Keratinocyte (primary cell): ENCODE measurements at regions not wholly inside any gene's neighbourhood (a gene's known extent, or its start where the extent isn't known, plus 50 kb on each side); places are given as distances from the start of the nearest gene placed in this dataset.

ENCODE experiments used
- DNase-seq: peaks from one replicate; pipeline ENCODE4 v3.0.0-alpha.2; 2011; ENCODE audit warnings: low read depth, missing footprints, low spot score
- FAIRE-seq: peaks from 2 replicates; lab custom pipeline; 2011; peaks lifted over from hg19 to GRCh38; lab: Jason Lieb, UNC
- H2AFZ ChIP-seq: 2 replicates; pipeline ENCODE4 v1.6.0; 2012; ENCODE audit warnings: low read length, control low read depth, inconsistent platforms; ENCODE audit not compliant: control insufficient read depth
- H3K27ac ChIP-seq: 2 replicates; pipeline ENCODE4 v1.5.1; 2011; ENCODE audit warnings: low read length; ENCODE audit not compliant: control insufficient read depth, insufficient read depth
- H3K27me3 ChIP-seq: 3 replicates; pipeline ENCODE4 v1.6.0; 2011; ENCODE audit warnings: low read length; ENCODE audit not compliant: control insufficient read depth, insufficient read depth; ENCODE audit errors: extremely low read depth
- H3K36me3 ChIP-seq, 2 experiments: 2 replicates in 1 of 2; 3 replicates in 1 of 2; pipeline ENCODE4 v1.5.1; 2011; ENCODE audit warnings: low read length in 2 of 2, mild to moderate bottlenecking in 1 of 2; ENCODE audit not compliant: control insufficient read depth in 2 of 2, insufficient read depth in 2 of 2; ENCODE audit errors: extremely low read depth in 1 of 2
- H3K4me1 ChIP-seq: 3 replicates; pipeline ENCODE4 v1.5.1; 2011; ENCODE audit warnings: low read length; ENCODE audit not compliant: control insufficient read depth, insufficient read depth; ENCODE audit errors: extremely low read depth
- H3K4me2 ChIP-seq: 3 replicates; pipeline ENCODE4 v1.6.0; 2011; ENCODE audit warnings: low read depth, low read length; ENCODE audit not compliant: control insufficient read depth, insufficient read depth; ENCODE audit errors: extremely low read depth
- H3K4me3 ChIP-seq, 3 experiments: fragments of 200-600 bp in 1 of 3; sonication (generic) in 1 of 3; 2 replicates in 2 of 3; 3 replicates in 1 of 3; pipeline ENCODE4 v1.5.1; 2011 to 2016; ENCODE audit warnings: low read length in 3 of 3, mild to moderate bottlenecking in 3 of 3, control low read depth in 2 of 3, inconsistent platforms in 1 of 3, low read depth in 1 of 3, mixed read lengths in 1 of 3, mixed run types in 1 of 3, moderate library complexity in 1 of 3; ENCODE audit not compliant: control insufficient read depth in 2 of 3, insufficient read depth in 2 of 3; ENCODE audit errors: extremely low read depth in 1 of 3
- H3K79me2 ChIP-seq: 2 replicates; pipeline ENCODE4 v1.6.0; 2012; ENCODE audit warnings: low read length; ENCODE audit not compliant: control insufficient read depth, insufficient read depth
- H3K9ac ChIP-seq: 3 replicates; pipeline ENCODE4 v1.6.0; 2011; ENCODE audit warnings: low read length; ENCODE audit not compliant: control insufficient read depth, insufficient read depth; ENCODE audit errors: extremely low read depth
- H3K9me1 ChIP-seq: 3 replicates; pipeline ENCODE4 v1.6.0; 2011; ENCODE audit warnings: low read length; ENCODE audit not compliant: control insufficient read depth, insufficient read depth; ENCODE audit errors: extremely low read depth
- H3K9me3 ChIP-seq: 2 replicates; pipeline ENCODE4 v1.5.1; 2012; ENCODE audit warnings: low read depth, low read length; ENCODE audit not compliant: control insufficient read depth
- H4K20me1 ChIP-seq: 3 replicates; pipeline ENCODE4 v1.6.0; 2011; ENCODE audit warnings: low read length; ENCODE audit not compliant: control insufficient read depth, insufficient read depth; ENCODE audit errors: extremely low read depth
- EZH2 ChIP-seq: IDR thresholded peaks from one replicate; pipeline ENCODE4 v1.6.1; 2012; ENCODE audit warnings: inconsistent platforms, mild to moderate bottlenecking, low read length, moderate library complexity
- dilution Hi-C: fragments of 300-500 bp; cut with MboI; formaldehyde crosslinking; loops from one replicate; pipeline ENCODE4 v1.7.0; 2020; ENCODE audit warnings: low sequenced_read_pairs; ENCODE audit not compliant: extremely low pct_ligation_motif_present
- TF ChIP-seq, protein P1 (sequence below), 3 experiments: IDR thresholded peaks in 1 of 3; conservative IDR thresholded peaks in 1 of 3; optimal IDR thresholded peaks in 1 of 3; 2 replicates in 2 of 3; 3 replicates in 1 of 3; pipeline versions ENCODE3 to v1.5.1; 2011; ENCODE audit warnings: low read length in 3 of 3, mild to moderate bottlenecking in 3 of 3, moderate library complexity in 2 of 3, control low read depth in 1 of 3, inconsistent platforms in 1 of 3; ENCODE audit not compliant: insufficient read depth in 2 of 3; ENCODE audit errors: extremely low read depth in 1 of 3

DNA sequence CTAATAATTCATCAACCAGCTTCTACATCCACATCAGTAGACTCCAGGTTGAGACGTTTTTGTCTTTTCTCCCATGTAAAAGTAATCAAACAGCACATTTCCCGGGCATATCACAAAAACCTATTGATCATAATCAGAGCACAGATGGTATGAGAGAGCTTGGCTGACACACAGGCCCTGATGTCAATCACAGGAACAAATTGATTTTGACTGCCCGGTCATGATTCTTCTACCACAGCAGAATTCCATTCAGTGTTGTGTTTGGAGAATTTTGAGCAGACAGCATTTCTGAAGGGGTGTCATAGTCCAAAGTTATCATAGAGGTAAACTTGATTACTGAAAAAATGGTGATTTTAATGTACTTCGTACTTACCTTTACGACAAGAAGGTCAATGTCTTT, 351.1 kb downstream of the ZSWIM6 start:
- DNase-seq (no peak), FAIRE-seq (no peak)
- H3K4me3 ChIP-seq, result no peak overlapping the region
- H3K4me2 ChIP-seq, result no peak overlapping the region
- no peaks in the 10 kb centered on the region for H3K36me3 ChIP-seq
- H3K9ac ChIP-seq, result no peak overlapping the region
- dilution Hi-C loops, result no loop called here
- H2AFZ ChIP-seq, result no peak overlapping the region
- no peaks in the 10 kb centered on the region for H4K20me1 ChIP-seq
- H3K9me3 ChIP-seq, result no peaks in the 10 kb centered on the region
- H3K27ac ChIP-seq, result no peak overlapping the region
- H3K9me1 ChIP-seq, result no peaks in the 10 kb centered on the region
- no peaks in the 10 kb centered on the region for H3K27me3 ChIP-seq
- no peaks in the 10 kb centered on the region for H3K4me1 ChIP-seq
- no peak for TF ChIP-seq EZH2
- TF ChIP-seq, protein P1, sequence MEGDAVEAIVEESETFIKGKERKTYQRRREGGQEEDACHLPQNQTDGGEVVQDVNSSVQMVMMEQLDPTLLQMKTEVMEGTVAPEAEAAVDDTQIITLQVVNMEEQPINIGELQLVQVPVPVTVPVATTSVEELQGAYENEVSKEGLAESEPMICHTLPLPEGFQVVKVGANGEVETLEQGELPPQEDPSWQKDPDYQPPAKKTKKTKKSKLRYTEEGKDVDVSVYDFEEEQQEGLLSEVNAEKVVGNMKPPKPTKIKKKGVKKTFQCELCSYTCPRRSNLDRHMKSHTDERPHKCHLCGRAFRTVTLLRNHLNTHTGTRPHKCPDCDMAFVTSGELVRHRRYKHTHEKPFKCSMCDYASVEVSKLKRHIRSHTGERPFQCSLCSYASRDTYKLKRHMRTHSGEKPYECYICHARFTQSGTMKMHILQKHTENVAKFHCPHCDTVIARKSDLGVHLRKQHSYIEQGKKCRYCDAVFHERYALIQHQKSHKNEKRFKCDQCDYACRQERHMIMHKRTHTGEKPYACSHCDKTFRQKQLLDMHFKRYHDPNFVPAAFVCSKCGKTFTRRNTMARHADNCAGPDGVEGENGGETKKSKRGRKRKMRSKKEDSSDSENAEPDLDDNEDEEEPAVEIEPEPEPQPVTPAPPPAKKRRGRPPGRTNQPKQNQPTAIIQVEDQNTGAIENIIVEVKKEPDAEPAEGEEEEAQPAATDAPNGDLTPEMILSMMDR (optimal IDR thresholded peaks at IDR 0.05 in 1 of 3, IDR thresholded peaks at IDR 0.05 in 1 of 3, conservative IDR thresholded peaks at IDR 0.05 in 1 of 3; ENCODE audit: extremely low read depth in 1 of 3, insufficient read depth in 2 of 3, low read length in 3 of 3), result no peak
- no peaks in the 10 kb centered on the region for H3K79me2 ChIP-seq

DNA sequence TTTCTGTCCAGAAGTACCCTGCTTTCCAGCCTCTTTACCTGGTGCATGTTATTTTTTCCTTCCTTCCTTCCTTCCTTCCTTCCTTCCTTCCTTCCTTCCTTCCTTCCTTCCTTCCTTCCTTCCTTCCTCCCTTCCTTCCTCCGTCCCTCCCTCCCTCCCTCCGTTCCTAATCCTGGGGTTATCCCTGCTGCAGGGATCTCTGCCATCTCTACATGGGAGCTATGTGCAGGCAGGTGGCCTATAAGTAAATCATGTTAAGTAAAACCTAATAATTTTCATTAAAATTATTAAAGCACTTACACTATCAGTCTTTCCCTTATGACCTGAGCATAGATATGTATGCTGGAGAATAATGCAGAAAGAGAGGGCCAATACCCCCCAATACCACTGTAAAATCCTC, 351.9 kb downstream of the ZSWIM6 start:
- DNase-seq (no peak), FAIRE-seq (no peak)
- dilution Hi-C loops, result no loop called here
- Histone ChIP-seq H3K9me1 (no peaks in the 10 kb centered on the region), H3K79me2 (no peaks in the 10 kb centered on the region), H3K36me3 (no peaks in the 10 kb centered on the region), H4K20me1 (no peaks in the 10 kb centered on the region), H3K9me3 (no peaks in the 10 kb centered on the region), H3K4me1 (no peaks in the 10 kb centered on the region), H2AFZ (no peak overlapping the region), H3K27me3 (peaks cover under 1% of the 10 kb centered on the region), H3K4me3 (no peak overlapping the region), H3K4me2 (no peak overlapping the region), H3K9ac (no peak overlapping the region), H3K27ac (no peak overlapping the region)
- TF ChIP-seq, protein P1 (optimal IDR thresholded peaks at IDR 0.05 in 1 of 3, IDR thresholded peaks at IDR 0.05 in 1 of 3, conservative IDR thresholded peaks at IDR 0.05 in 1 of 3; ENCODE audit: extremely low read depth in 1 of 3, insufficient read depth in 2 of 3, low read length in 3 of 3), result no peak
- TF ChIP-seq EZH2, result no peak
